ENCODE measurements at regions not wholly inside any gene's neighbourhood (a gene's known extent, or its start where the extent isn't known, plus 50 kb on each side); places are given as distances from the start of the nearest gene placed in this dataset.

GRCh38 chr9:16976427-16976826 is 106.0 kb upstream of the BNC2 start:
- peaks cover 20% of the 10 kb centered on the region for H3K9me3 Mint-ChIP-seq
- H3K27me3 Mint-ChIP-seq (ENCODE audit: insufficient read depth) = no peaks in the 10 kb centered on the region
- H3K27ac Mint-ChIP-seq = no peak overlapping the region
- no peaks in the 10 kb centered on the region for H3K4me1 Mint-ChIP-seq
- Histone ChIP-seq H3K4me1 (ENCODE audit: control insufficient read depth, insufficient read depth, low read length) (no peaks in the 10 kb centered on the region), H3K27ac (ENCODE audit: low read depth, low read length) (no peak overlapping the region), H3K27me3 (ENCODE audit: control insufficient read depth, insufficient read depth, low read length, poor library complexity, severe bottlenecking) (no peaks in the 10 kb centered on the region), H3K4me3 (ENCODE audit: low read length) (no peak overlapping the region), H3K9me3 (ENCODE audit: control insufficient read depth, low read length) (peaks cover 8% of the 10 kb centered on the region), H3K9ac (ENCODE audit: extremely low read depth, low read length, poor library complexity, severe bottlenecking) (no peak overlapping the region), H3K36me3 (ENCODE audit: control insufficient read depth, insufficient read depth, low read length) (no peaks in the 10 kb centered on the region)
- H3K36me3 Mint-ChIP-seq (ENCODE audit: low read depth) = peaks cover 2% of the 10 kb centered on the region
- DNase-seq = no peak
- TF ChIP-seq, protein P1, sequence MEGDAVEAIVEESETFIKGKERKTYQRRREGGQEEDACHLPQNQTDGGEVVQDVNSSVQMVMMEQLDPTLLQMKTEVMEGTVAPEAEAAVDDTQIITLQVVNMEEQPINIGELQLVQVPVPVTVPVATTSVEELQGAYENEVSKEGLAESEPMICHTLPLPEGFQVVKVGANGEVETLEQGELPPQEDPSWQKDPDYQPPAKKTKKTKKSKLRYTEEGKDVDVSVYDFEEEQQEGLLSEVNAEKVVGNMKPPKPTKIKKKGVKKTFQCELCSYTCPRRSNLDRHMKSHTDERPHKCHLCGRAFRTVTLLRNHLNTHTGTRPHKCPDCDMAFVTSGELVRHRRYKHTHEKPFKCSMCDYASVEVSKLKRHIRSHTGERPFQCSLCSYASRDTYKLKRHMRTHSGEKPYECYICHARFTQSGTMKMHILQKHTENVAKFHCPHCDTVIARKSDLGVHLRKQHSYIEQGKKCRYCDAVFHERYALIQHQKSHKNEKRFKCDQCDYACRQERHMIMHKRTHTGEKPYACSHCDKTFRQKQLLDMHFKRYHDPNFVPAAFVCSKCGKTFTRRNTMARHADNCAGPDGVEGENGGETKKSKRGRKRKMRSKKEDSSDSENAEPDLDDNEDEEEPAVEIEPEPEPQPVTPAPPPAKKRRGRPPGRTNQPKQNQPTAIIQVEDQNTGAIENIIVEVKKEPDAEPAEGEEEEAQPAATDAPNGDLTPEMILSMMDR (conservative IDR thresholded peaks at IDR 0.05) = no peak
- H3K4me3 Mint-ChIP-seq = no peak overlapping the region
- WGBS, 2 experiments (ENCODE audit: insufficient coverage in 1 of 2, insufficient read length in 1 of 2) = 94 to 100% methylated on average over 1 to 4 of the region's 4 CpGs

DNA sequence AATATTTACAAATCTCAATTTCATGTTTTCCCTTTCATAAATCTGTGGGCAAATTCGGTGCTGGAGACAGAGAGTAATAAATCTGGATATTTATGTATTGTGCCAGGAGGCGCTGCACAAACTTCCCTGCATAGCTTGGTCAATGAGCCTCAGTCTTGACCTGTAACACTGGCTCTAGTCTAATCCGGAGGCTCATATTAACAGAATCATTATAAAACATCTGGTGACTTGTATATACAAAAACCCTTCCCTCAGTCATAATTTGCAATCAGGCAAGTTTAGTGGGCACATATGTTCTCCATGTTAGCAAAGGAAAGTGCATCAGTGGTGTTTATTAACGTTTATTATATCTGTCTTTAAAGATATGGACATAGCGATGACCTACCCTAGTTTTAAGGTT is 104.0 kb upstream of the BNC2 start:
- Histone ChIP-seq H3K9ac (ENCODE audit: extremely low read depth, low read length, poor library complexity, severe bottlenecking) (no peak overlapping the region), H3K27me3 (ENCODE audit: control insufficient read depth, insufficient read depth, low read length, poor library complexity, severe bottlenecking) (no peaks in the 10 kb centered on the region), H3K4me3 (ENCODE audit: low read length) (no peak overlapping the region), H3K27ac (ENCODE audit: low read depth, low read length) (no peak overlapping the region), H3K4me1 (ENCODE audit: control insufficient read depth, insufficient read depth, low read length) (no peaks in the 10 kb centered on the region), H3K9me3 (ENCODE audit: control insufficient read depth, low read length) (peaks cover 12% of the 10 kb centered on the region), H3K36me3 (ENCODE audit: control insufficient read depth, insufficient read depth, low read length) (no peaks in the 10 kb centered on the region)
- Mint-ChIP-seq H3K4me3 (no peak overlapping the region), H3K9me3 (peaks cover 23% of the 10 kb centered on the region), H3K4me1 (no peaks in the 10 kb centered on the region), H3K36me3 (ENCODE audit: low read depth) (peaks cover 2% of the 10 kb centered on the region), H3K27me3 (ENCODE audit: insufficient read depth) (no peaks in the 10 kb centered on the region), H3K27ac (no peak overlapping the region)
- no peak for DNase-seq
- WGBS, 2 experiments (ENCODE audit: insufficient coverage in 1 of 2, insufficient read length in 1 of 2) = 87 to 100% methylated on average over 3 to 5 of the region's 5 CpGs
- TF ChIP-seq, protein P1 (conservative IDR thresholded peaks at IDR 0.05) = no peak

DNA sequence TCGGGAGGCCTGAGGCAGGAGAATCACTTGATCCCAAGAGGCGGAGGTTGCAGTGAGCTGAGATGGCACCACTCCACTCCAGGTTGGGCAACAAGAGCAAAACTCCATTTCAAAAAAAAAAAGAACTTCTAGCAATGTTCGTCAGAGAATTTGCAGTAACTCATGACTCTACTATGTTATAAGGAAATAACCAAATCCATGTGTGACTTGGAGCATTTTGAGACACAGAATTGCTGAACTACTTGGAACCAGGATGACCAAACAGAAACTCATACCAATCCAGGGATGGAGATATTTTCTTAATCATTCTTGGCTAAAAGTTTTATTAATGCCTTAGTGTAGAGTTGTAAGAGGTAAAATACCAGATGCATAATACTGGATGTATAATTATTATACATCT is 99.9 kb upstream of the BNC2 start:
- Mint-ChIP-seq H3K27me3 (ENCODE audit: insufficient read depth) (no peaks in the 10 kb centered on the region), H3K4me3 (no peak overlapping the region), H3K9me3 (peaks cover 15% of the 10 kb centered on the region), H3K36me3 (ENCODE audit: low read depth) (peaks cover 2% of the 10 kb centered on the region), H3K27ac (no peak overlapping the region), H3K4me1 (no peaks in the 10 kb centered on the region)
- Histone ChIP-seq H3K9ac (ENCODE audit: extremely low read depth, low read length, poor library complexity, severe bottlenecking) (no peak overlapping the region), H3K27ac (ENCODE audit: low read depth, low read length) (no peak overlapping the region), H3K36me3 (ENCODE audit: control insufficient read depth, insufficient read depth, low read length) (no peaks in the 10 kb centered on the region), H3K4me3 (ENCODE audit: low read length) (no peak overlapping the region), H3K9me3 (ENCODE audit: control insufficient read depth, low read length) (peaks cover 12% of the 10 kb centered on the region), H3K27me3 (ENCODE audit: control insufficient read depth, insufficient read depth, low read length, poor library complexity, severe bottlenecking) (no peaks in the 10 kb centered on the region), H3K4me1 (ENCODE audit: control insufficient read depth, insufficient read depth, low read length) (no peaks in the 10 kb centered on the region)
- no peak for DNase-seq
- TF ChIP-seq, protein P1 (conservative IDR thresholded peaks at IDR 0.05) = no peak
- 87 to 94% methylated on average over 3 of the region's 3 CpGs for WGBS, 2 experiments (ENCODE audit: insufficient coverage in 1 of 2, insufficient read length in 1 of 2)

Data from endodermal cell (in vitro differentiated cells).